NCI-H2107 treated with DMSO at 0.1 percent for 48 hours (cell line): ENCODE measurements at regions not wholly inside any gene's neighbourhood (a gene's known extent, or its start where the extent isn't known, plus 50 kb on each side); places are given as distances from the start of the nearest gene placed in this dataset.
A peak's percentile ranks its signal among the peaks of the same experiment; 100 is the strongest.

Experiments
- DNase-seq: peaks from one replicate; lab custom pipeline; 2025; ENCODE audit not compliant: unreplicated experiment; lab: John Stamatoyannopoulos, UW

DNA sequence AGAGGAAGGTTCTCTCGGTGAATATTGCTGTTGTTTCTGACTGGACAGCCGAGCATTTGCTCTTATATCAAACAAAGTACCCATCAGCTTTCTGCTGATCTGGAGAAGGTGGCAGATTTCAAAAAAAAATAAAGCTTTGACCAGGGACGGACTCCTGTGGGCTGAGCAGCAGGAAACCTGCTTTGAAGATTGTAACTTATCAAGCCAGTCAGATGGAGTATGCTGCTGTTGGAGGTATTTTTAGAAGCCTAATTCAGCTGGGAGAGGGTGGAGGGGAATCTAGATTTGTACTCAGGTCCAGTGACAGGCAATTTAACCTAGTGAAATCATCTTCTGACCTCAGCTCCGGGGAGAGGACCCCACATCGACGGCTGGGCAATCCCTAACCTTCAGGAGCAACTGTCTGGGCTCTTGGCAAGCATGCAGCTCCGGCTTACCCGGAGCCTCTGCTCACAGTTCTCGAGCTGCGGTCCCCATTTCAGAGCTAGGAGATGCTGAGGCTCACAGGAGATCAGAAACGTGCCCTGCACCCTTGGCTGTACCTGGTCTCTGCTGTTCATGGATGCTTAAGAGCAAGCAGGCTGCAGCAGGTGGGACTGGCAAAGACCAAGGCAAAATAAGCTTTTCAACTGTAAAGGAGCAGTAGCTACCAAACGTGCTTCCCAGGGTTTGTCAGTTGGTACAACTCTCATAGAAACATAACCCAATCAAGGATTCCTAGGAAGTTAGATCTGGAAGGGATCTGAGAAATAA lies 89.3 kb upstream of the ST8SIA2 start:
- DNase-seq = no peak

GRCh38 chr15:92305343-92305742 lies 88.3 kb upstream of the ST8SIA2 start:
- peak; percentile 41 for DNase-seq

- no peak for DNase-seq
Measured at GRCh38 chr15:92306663-92307062, 87.0 kb upstream of the ST8SIA2 start.

DNA sequence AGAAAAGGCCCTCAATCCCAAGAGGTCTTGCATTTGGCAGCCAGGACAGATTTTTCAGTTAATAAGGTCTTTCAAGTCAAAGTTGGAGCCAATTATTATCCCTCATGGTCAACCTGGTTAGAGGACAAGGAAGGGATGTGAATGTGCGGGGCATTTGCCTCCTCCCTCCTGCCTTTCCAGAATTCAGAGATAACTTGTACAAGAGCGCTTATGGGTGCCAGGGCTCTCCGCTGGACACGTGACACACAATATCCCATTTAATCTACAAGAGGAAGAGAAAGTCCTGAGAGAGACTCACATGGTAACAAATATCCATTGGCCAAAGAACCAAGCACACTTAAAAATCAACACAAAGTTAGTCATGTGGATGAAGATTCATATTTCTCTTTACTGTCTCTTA lies 78.5 kb upstream of the ST8SIA2 start:
- no peak for DNase-seq

- DNase-seq = no peak
Measured at GRCh38 chr15:92315595-92316211, 78.0 kb upstream of the ST8SIA2 start.

- DNase-seq = no peak
Measured at GRCh38 chr15:92316586-92317295, 76.9 kb upstream of the ST8SIA2 start.

GRCh38 chr15:92320012-92320699 lies 73.5 kb upstream of the ST8SIA2 start:
- DNase-seq = no peak

- DNase-seq = no peak
Measured at GRCh38 chr15:92322566-92323355, 70.9 kb upstream of the ST8SIA2 start.

DNA sequence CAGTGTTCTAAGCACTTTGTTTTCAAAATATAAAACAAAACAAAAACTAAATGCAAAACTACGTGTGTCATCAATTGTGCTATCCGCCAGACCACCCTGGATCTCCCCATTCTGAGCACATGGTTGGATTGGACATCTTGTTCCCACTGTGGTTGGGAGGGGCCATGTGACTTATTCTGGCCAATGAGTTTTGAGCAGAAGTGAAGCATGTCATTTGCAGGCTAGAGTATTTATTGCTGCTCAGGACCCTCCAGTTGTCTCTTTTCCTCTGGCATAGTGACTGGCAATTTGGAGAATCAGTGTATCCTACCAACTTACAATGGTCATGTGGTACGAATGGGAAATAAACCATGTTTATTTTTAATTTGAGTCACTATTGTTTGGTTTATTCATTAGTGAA lies 70.2 kb upstream of the ST8SIA2 start:
- DNase-seq = no peak

DNA sequence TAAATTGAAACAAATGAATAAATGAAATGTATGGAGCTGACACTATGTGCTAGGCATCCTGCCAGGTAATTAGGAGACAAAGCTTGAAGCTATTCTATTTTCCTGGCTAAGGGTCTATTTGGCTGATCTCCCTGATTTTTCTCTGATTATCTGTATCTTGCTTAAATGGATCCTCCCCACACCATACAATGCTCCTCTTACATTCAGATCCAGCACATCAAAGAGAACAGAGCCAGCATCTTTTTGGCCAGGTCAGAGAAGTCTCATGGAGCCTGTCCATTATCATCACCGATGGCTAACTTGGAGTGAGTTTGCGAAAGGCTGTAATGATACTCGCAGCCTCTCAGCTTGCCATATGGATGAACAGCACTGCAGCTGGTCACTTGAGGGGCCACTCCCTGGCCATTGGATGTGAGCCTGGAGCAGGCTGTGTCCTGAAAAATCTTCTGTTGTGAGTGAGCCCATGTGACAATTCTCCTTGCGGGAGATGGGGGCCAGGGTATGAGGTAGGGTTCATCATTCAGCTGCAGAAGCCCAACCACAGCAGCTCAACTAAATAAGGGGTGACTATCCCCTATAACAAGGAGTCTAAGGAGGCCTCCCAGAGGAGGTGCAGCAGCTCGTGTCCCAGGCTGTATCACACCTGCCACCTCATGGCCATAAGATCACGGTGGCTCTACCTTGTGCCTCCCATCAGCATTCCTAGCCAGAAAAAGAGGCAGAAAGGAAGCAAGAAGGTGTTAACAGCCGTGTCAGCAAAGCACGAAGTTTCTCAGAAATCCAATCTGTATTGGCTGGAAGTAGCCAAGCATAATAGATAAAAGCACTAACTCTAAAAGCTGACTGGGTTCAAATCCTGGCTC lies 69.3 kb upstream of the ST8SIA2 start:
- DNase-seq = no peak

DNA sequence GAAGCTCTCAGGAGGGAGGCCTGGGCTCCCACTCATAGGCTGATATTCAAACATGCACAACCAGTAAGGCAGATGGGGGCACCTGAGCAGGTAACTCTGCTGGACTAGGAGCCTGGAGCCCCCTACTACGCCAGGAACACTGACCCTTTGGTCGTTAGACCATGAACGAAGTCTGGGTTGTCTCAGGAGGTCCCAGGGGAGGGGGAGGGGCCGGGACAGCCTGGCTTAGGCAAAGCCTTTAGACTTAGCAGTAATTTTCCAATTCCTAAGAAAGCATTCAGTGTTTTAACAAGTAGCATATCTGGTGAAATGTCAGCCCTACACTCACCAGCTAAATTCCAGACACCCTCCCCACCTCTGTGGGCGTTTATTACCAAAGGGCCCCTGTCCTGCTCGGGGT lies 67.4 kb upstream of the ST8SIA2 start:
- no peak for DNase-seq

- no peak for DNase-seq
Measured at GRCh38 chr15:92327033-92327432, 66.6 kb upstream of the ST8SIA2 start.

DNA sequence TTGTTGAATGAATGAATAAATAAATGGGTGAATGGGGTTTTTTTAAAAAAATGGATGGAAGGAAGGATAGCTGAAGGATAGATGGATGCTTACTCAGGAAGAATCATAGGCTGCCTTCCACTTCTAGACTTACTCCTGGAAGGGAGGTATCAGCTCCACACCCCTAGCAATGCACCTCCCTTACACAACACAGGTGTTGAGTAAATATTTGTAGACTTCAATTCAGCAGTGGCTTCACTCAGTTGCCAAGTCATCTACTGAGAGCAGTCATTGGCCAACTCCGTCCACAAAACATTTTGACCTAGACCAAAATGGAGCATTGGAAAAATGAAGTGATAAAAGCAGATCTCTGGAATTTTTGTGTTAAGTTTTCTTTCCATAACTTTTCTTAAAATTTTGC lies 65.5 kb upstream of the ST8SIA2 start:
- no peak for DNase-seq

DNA sequence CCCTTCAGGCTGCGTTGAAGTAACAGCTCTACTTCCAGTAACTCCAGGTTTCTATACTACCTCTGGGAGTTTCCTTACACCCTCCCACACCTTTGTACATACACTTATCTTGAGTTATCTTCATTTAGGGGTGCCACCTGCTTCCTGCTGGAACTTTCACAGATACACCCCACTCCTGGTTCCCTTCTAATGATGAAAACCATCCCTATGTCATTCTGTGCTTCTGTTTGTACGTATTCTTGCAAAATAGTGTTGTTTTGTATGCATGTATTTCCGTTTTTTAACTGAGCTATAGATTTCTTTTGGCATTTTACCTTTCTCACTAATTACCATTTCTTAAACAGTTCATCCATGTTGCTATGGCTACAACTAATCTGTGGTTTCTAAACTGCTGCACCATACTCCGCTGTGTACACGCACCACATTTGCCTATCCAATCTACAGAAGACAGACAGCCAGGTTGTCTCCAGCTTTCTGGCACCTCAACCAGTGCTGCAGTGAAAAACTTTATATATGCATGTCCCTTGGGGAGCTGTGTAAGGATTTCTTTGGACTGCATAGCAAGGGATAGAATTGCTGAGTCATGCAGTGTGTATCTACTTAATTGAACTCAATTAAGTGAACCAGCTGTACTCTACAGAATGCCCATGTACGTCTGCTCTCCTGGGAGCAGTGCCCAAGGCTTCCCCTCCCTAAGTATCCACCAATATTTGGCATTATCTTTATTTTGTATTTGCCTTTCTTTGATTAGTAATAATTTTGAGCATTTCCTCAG lies 61.4 kb upstream of the ST8SIA2 start:
- DNase-seq = no peak

DNA sequence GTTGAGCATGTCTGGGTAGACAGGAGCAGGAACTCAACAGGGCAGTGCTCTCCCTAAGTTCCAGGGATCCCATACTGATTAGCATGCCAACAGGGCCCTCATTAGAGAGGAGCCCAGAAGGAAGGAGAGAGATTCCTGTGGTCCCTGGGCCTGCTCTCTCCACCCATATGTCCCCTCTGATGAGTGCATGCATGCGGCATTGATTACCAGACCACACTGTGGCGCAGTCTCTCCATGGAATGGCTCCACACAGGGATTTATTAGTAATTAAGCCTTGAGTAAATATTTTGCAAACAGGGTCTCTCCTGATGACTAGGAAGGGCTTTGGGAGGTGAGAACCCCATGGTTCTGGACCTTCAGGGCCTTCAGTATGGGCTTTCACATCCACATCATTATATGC lies 60.0 kb upstream of the ST8SIA2 start:
- no peak for DNase-seq

GRCh38 chr15:92336419-92336987 lies 57.2 kb upstream of the ST8SIA2 start:
- no peak for DNase-seq

DNA sequence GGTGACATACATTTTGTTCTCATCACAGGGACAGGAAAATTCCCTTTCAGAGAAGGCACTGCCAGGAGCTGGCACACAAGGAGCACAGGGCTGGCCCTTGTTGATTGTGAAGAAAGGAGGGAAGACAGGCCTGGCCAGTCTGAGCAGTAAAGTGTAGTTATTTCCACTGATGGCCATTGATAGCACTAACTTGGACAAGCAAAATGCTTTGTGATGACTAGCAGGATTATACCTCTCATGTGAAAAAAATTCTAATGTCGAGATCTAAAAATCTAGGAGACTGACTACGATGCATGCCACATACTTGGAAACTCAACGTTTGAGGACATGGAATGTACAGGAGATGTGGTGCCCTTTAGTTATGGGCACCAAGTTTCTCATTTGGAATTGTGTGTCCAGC lies 54.3 kb upstream of the ST8SIA2 start:
- DNase-seq = no peak
